Activated CD4-positive, alpha-beta T cell treated with anti-CD3 and anti-CD28 coated beads for 48 hours (primary cell): ENCODE measurements at regions not wholly inside any gene's neighbourhood (a gene's known extent, or its start where the extent isn't known, plus 50 kb on each side); places are given as distances from the start of the nearest gene placed in this dataset.

Source experiments
- DNase-seq: peaks from one replicate; pipeline ENCODE4 v3.0.0-alpha.2; 2020

DNA sequence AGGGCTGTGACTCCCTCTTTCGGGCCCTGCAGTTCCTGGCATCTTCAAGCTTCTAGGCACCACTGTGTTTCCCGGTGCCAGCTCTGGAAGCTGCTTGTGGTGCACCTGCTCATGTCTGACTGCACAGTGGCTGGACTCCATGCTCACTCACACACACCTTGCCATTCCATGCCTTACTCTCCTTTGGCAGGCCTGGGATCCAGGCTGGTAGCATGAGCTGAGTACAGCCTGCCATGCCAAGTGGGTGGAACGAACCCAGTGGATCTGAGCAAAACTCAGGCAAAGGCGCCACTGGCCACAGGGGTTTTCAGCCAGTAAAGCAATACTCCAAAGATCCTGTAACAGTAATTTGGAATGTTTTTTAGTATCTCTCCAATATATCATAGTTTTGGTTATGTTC lies 902.7 kb upstream of the USP15 start:
- no peak for DNase-seq

DNA sequence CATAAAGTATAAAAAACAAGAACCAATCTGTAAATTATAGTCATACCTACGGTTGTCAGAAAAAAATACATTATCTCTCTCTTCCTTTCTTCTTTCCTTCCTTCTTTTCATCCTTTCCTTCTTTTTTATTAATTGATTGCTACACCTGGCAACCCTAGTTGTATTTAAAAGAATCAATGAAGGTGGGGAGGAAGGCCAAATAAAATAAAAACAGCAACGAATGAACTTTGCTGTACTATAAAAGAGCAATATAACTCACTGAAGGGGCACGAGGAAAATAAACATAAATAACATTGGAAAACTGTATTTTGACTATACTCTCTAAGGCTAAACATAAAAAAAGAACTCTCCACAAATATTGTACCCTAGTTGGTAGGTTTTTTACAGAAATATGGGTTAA lies 898.2 kb upstream of the USP15 start:
- no peak for DNase-seq

DNA sequence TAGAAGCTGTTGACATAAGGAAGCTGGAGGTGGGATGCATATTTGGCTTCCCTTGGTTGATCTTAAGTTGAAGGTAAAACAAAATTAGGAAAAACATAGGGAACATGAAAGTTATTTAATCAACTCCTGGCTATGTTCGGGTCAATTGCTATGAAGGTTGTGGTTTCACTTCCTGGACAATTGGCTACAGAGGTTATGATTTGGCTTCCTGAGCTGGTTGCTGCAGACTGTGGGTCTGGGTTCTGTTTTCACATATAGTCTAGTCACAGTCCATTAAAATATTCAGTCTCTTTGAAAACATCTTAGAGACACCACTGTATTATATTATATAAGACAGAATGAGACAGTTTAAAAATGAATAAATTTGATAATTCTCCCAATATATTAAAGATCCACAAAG lies 895.2 kb upstream of the USP15 start:
- no peak for DNase-seq

DNA sequence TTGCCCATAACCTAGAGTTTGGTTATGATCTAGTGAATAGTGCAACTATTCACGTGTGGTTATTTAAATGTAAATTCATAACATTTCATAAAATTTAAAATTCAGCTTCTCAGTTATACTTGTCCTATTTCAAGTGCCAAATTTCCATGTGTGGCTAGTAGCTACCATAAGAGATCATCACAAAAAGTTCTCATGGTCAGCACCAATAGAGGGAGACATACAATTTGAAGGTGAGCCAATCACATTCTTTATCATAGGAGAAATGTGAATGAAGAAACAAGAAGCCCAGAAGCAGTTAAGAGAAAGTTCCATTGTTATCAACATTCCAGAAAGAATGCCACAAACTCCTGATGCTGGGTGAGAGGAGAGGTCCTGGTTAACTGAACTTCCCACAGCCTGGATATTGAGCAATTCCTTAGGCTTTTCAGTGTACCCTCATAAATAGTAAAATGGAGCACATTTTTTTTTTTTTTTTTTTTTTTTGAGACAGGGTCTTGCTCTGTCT lies 892.9 kb upstream of the USP15 start:
- no peak for DNase-seq

DNA sequence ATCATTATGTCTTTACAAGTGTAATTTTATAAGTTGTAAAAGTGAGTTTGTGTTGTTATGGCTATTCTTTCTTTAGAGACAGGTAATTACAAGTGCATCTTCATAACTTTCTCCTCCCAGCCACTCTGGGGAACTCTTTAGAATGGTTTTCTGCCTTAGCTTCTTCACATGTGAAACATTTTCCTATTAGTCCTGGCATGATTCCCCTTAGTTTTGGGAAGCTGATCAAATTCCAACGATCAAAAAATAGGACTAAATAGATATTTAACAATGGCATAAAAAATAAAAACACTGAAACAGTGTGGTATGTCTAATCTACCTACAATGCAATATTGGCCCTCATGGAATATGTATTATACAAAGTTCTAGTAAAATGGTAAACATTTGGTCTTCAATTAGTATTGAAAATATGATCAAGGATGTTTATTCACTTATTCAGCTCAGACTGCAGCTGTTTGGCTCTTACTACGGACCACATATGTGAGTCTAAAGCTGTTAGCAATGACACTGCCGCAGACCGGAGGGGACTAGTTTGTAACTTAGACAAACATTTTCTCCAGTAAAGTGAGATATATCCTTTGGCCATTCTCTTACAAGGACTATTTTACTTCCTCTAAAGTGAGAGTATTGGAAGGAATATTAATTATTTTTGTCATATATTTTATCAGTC lies 890.8 kb upstream of the USP15 start:
- no peak for DNase-seq

DNA sequence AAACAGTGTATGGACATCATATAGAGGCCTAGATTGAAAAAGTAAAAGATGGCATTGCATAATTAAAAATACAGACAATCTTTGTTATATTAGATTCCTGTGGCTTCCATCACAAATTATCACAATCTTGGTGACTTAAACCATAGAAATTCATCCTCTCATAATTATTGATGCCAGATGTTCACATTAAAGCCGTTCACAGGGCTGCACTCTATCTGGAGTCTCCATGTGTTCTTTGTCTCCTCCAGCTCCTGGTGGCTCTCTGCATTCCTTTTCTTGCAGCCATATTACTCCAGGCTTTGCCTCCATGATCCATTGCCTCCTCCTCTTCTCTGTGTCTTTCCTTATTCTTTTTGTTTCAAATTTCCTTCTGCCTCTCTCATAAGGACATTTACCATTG lies 875.7 kb upstream of the USP15 start:
- DNase-seq = no peak

DNA sequence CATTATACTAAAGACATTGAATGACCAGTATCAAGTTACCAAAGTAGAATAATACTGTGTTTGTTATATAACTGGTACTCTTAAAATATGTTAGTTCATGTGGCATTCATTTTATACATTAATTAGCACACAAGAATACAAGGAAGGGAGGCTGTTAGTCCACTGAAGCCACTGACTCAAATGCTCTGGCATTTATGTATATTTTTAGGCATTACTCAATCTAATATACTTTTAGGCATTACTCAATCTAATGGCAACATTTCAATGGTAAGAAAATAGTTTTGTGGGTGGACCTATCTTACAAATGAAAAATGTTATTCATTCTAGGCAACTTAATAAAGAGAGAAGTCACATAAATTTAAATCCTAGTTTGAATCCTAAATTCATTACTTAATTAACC lies 874.4 kb upstream of the USP15 start:
- DNase-seq = no peak

DNA sequence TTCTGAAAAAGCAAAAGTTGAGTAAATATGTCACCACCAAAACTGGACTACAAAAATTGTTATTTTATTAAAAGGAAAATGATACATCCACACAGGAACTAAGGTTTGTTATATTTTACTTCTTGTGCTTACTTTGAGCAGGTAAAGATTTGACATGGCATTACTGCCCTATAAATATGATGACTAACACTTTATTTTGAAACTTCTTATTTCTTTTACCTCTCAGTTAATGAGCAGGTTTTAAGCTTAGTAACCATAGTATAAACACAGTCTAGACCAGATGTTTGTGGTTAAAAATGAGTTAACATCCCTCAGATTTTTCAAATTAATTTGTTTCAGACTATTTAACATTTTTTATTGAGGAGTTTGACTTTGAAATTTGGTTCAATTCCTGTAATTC lies 862.5 kb upstream of the USP15 start:
- no peak for DNase-seq

DNA sequence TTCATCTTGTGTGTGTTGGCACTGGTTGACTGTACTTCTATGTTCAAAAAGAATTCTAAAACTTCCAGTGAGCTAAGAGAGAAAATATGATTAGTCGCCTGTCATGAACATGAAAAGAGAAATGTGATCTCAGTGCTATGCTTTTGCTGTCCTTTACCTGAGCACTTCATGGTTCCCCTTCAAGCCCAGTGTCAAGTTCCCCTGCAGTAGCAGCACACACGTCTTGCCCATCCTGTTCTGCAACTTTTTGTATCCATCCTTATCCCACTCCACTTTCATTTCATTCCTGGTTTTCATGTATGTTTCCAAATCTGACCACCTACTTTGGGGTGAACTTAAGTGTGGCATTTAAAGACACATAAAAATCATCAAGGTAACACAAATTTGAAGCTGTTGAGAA lies 848.0 kb upstream of the USP15 start:
- DNase-seq = no peak

DNA sequence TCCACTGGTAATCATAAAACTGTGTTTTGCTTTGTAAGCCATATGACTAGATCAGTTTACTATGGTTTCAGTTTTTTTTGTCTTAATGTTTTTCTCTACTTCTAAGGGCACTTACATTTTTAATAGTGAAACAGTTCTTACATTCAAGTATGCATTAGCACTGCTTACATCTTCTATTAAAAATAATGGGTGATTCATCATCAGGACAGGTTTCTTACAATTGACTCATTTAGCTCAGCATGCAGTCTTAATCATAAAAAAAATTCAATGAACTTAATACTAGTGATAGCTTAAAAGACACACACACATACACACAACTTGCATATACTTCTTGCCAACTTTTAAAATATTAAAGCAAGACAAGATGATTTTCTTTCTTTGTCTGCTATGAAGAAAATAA lies 845.7 kb upstream of the USP15 start:
- DNase-seq = no peak

DNA sequence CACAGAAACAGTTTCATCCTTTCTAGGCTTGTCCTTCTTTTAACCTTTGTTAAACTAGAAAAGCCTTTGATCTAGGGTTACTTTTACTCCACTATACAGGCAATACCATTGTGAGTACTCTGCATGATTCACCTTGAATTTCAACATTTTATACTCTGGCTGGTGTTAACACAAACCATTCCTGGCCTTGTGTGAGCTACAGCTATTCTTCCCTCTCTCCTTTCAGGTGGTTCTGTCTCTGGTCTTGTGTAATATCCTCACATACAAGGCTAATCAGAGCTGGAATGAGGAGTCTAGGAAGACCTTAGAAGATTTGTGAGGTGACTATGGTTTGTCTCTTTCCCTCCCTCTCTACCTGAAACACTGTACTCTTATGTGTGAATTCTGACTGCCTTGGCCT lies 837.4 kb upstream of the USP15 start:
- no peak for DNase-seq

DNA sequence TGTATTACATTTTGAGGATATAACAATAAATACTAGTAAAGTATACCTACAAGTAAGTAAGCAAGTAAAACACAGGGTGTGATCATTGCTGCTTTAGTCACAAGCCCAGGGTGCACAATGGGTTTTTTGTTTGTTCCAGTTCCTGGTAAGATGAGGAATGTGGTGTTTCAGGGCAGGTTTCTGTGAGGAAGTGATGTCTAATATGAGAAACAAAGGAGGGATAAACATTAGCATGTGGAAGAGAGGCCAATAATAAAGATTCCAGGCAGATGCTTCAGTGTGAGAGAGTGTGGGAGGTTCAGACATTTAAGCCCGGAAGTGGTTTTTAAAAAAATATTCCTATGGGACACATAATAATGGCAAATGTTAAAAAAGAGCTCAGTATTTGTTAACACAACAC lies 808.1 kb upstream of the USP15 start:
- DNase-seq = no peak

DNA sequence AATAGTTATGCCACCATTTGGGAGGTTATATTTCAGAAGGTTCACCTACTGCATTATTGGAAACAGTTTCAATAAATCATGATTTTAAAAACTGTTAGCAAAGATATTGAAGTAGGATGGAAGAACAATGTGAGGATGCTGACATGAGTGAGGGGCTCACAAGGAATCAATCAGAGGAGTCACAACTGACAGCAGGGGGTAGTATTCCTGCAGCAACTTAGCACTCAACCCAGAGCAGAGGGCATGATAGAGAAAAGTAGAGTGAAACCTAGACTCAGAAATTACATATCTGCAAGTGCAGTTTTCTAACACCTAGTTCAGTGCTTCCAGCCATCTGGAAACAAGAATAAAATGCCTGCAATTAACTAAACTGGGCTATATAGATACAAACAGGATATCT lies 772.5 kb upstream of the USP15 start:
- DNase-seq = no peak

DNA sequence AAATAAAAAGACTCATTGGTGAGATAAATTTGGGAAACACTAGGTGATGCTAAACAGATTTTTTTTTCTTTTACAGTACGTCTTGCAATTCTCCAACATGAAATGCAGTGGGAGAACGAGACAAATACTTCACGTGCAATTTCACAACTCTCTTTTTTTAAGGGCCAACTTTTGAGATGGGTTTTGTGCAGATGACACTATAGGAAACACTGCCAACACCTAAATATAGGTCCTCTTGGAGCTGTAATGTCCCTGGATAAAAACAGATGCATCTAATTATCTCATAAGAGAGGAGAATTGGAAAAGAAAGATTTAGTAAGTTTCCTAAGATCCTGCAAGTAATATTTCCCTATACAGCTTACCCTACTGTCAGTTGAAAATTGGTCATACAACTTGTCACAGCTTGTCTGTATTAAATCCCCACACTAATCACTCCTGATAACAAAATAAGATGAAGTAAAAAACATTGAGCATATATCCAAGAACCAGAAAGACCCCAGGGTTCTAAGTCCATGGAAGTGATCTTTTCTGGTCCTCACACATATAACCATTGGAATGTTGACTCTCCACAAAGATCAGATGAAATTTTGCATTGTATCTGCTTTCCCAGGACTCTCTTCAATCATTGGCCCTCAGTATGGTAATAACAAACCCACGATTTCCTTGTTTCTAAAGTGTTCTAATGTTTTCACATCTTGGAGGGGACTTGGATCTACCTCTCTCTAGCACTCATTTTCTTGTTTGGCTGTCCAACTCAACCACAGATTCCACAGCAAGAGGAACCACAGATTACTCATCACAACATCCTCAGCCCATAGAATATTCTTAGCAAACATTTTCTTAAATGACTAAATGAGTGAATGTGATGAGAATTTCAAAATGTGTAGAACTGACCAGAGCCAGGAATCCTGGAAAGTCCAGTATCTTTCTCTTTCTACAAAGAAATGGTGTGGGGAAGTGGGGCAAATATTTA lies 769.4 kb upstream of the USP15 start:
- DNase-seq = no peak

DNA sequence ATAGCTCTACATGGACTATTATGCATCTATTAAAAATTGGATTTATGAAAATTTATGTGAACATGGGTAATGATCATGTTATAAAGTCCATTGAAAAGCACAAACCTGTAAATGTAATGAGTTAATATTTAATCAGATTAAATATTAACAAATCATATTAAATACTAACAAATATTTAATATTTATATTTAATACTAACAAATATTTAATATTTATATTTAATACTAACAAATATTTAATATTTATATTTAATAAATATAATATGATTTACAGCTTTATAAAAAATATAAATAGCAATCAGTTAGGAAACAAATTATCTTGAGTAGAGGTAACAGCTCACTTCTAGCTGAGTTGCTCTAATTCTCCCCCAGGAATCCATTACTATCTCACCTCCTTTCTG lies 758.0 kb upstream of the USP15 start:
- DNase-seq = no peak

DNA sequence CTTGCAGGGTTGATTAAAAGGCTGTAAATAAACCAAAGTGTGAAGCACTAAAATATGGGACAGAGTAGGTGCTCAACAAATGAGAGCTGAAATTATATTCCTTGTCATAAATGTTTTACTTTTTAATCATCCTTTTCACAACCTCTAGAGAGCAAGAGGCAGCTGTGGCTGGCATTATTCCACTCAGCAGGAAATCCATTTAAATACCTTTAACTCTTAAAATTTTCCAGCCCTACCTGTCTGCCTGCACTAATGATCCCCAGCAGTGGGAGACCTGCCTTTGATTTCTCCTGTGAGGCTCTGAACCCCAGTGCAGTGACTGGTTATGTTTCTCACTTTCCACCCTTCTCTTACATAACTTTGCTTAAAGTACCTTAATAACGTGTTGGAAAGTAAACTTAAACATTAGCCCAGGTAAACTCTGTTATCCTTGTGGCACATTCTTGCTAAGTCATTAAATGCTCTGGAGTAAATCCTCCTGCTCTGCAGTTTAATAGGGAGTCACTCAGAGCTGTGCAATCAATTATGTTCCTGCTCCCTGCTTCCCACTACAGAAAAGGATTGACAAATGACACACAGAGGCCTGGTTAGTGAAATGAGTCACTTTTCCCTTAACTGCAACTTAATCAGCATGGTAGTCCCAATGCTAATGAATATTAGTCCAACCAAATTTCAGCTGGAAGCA lies 755.7 kb upstream of the USP15 start:
- no peak for DNase-seq

DNA sequence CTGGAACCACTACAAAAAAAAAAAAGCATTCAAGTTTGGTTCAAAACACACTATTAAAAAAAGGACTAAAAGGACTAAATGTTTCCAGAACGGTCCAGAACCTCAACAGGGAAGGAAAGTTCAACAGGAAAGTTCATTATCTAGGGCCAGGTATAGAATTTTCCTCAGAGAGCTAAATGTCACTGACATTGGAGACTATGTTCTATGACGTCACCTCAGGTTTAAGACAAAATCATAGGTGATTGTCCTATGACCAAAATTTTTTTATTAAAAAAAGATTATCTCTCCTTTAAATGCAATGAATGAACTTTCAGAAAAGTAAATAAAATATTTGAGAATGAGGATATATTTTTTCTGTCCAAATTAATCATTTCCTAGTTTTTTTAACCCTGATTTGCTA lies 746.7 kb upstream of the USP15 start:
- DNase-seq = no peak

DNA sequence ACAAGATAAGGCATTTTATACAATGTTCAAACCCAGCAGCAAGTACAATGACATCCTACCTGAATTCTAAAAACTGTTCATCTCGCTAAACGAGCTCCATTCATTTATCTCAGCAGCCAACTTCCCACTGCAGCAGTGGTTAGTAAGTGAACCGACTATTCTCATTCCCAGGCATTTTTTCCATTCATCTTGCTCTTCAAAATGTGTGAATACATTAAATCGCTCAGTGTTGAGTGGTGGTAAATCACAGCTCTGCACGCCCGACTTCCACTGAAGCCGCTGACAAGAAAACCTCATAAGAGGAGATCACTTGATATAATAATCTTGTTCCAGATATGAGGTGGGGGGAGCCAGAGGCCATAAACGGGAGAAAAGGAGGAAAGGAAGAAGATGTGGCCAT lies 746.2 kb upstream of the USP15 start:
- DNase-seq = no peak

DNA sequence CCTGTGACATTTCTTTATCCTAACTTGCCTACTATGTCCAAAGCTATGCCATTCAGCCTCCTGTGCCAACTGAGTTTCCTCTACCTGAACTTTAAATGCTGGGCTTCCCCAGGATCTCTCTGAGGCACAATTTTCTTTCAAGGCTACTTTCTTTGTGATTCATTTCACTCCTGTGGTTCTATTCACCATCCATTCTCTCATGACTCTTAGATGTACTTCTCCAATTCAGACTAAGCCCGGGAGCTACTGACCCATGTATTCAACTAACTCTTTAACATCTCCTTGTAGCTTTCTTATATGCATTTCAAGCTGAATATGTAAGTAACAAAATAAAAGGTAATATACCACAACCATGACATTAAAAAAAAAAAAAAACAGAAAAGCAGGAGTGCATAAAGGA lies 738.9 kb upstream of the USP15 start:
- no peak for DNase-seq

DNA sequence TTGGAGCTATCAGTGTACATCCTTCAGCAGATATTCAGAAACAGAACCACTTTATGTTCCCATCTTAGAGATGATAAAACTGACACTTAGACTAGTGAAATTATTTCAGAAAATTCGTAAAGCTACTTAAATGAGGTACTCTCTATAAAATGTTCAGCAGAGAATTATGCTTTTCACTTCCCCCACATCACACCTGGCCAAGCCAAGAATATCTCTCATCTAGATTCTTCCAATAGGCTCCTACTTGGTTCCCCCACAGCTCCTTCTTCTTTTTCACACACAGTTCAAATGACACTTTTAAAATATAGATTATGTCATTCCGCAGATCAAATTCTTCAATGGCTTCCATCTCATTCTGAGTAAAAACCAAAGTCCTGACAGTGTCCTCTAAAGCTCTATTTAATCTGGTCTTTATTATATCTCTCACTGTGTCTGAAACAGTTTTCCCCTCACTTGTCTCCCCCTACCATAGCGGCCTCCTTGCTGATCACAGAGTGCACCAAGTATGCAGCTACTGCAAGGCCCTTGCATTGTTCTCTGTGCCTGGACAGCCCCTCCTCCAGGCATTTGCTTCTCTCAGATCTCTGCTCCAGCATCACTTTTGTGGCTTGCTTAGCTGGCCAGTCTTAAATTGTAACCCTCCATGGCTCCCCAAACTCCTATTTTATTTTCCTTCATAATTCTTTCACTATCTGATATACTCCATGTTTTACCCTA lies 736.8 kb upstream of the USP15 start:
- no peak for DNase-seq

DNA sequence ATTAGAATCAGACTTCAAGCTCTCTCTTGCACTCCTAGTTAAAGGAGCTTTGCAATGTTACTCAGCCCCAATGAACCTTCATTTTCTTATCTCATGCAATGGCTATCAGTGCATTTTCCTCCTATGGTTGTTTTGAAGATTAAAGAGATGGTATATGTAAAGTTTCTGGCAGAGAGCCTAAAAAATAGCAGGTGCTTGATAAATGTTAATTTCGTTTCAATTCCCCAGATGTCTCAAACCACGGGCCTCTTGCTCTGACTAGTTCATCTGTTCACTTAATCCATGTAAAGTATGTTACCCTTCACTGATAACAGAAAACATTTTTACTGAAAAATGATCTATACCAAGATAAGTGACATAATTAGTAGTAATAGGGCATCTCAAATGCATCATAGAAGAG lies 735.4 kb upstream of the USP15 start:
- DNase-seq = no peak

DNA sequence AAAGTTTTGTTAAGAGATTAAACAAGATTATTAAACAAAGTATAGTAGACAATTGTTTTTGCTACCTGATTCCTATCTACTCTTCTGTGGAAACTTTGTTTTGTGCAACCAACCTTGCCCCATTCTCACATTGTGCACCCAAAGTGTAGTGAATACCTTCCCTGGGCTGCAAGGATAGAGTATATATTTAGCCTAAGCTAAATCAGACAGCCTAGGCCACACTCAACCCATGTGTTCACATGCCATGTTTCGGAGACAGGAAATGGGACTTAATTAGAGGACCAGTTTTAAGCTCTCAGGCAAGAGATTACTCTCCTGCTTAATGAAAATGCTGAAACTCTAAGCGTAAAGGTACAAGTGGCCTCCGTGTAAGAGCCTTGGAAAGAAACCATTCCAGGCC lies 734.9 kb upstream of the USP15 start:
- DNase-seq = no peak

DNA sequence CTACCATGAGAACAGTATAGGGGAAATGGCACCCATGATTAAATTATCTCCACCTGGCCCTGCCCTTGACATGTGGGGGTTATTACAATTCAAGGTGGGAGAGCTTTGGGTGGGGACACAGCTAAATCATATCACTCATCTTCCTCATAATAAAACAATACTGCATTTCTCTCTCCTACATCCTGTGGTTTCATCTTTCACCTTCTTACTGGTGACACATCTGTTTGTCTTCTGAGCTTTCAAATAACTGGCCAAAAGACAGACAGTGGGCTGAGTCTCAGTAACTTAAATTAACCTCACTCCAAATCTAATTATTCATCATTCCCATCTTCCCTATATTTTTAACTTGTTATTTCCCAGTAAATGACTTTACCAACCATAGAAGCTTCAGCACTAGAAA lies 729.7 kb upstream of the USP15 start:
- DNase-seq = no peak
